T-helper 22 cell (primary cell): ENCODE measurements at regions not wholly inside any gene's neighbourhood (a gene's known extent, or its start where the extent isn't known, plus 50 kb on each side); places are given as distances from the start of the nearest gene placed in this dataset.
"Not testable (repeated sequence)": the region's sequence is repeated elsewhere in the genome, so short reads cannot be mapped to it uniquely, and the experiment has no call there.

Experiments used
- DNase-seq: peaks from one replicate; pipeline ENCODE4 v3.0.0-alpha.2; 2020; ENCODE audit warnings: low read depth

DNA sequence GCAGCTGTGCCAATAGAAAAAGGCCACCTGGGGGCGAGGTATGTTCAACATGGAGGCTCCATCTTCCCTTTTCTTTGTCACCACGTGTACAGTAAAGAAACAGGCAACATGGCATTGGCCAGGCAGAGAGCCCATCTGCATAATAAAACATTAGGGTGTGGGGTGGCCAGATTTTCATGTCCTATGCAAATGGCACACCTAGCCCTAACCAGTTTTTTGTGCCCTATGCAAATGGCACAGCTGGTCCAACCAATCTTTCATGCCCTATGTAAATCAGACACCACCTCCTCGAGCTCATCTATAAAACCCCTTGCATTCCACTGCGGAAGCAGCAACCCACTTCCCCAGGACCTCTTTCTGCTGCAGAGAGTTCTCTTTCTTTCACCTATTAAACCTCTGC, 149.1 kb upstream of the RGS6 start:
- no peak for DNase-seq

DNA sequence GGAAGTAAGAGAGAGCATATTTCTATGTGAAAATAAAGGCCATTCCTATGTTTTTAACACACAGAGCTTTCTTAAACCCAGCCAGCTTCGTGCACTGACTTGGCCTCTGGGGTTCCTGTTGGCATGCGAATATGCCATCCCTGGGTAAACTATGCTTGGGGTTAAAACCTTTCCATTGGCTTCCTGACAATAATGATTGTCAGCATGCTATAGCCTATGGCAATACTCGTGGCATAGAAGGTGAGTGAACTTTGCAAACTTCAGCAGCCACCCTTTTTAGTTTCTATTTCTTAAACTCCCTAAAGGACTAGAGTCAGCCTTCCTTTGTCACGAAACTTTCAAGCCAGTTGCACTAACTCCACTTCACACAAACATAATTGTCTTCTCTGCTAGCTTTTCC, 148.4 kb upstream of the RGS6 start:
- no peak for DNase-seq

- no peak for DNase-seq
Observed at GRCh38 chr14:71789005-71789404, 143.2 kb upstream of the RGS6 start.

- no peak for DNase-seq
Observed at GRCh38 chr14:71799841-71800240, 132.4 kb upstream of the RGS6 start.

DNA sequence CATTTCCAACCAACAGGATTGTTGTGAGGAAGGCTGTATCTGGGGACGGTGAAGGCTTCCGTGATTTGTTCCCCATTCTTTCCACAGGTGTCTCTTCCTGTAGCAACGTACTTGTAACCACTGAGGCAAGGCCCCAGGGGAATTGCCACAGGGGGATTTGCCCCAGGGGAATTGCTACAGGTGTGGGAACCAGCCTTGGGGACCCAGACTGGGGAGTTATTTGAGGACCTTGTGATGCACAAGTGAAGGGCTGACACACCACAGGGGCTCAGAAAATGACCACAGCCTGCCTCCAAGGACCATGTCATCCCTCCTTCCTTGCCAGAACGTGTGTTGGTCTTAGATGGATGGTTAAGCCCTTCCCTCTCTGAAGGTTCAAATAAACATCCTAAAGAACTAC, 131.4 kb upstream of the RGS6 start:
- no peak for DNase-seq

GRCh38 chr14:71803539-71804260, 128.5 kb upstream of the RGS6 start:
- DNase-seq, result no peak

DNA sequence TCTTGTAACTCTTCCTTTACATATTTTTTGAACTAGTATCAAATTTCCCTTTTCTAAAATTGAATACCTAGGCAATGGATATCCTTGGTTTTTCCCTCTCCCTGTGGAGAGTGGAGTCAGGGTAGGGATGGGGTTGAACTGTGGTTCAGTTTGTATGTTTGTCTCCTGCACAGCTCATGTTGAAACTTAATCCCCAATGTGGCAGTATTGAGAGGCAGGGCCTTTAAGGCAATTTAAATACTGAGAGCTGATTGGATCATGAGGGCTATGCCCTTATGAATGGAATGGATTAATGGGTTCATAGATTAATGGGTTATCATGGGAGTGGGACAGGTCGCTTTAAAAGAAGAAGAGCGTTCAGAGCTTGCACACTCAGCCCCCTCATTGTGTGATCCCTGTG, 127.2 kb upstream of the RGS6 start:
- DNase-seq, result no peak

- not testable (repeated sequence) for DNase-seq
Observed at GRCh38 chr14:71807049-71807448, 125.2 kb upstream of the RGS6 start.

- DNase-seq, result not testable (repeated sequence)
Observed at GRCh38 chr14:71810800-71811199, 121.4 kb upstream of the RGS6 start.

GRCh38 chr14:71812693-71813092, 119.5 kb upstream of the RGS6 start:
- DNase-seq, result no peak

GRCh38 chr14:71815110-71815509, 117.1 kb upstream of the RGS6 start:
- DNase-seq, result no peak

DNA sequence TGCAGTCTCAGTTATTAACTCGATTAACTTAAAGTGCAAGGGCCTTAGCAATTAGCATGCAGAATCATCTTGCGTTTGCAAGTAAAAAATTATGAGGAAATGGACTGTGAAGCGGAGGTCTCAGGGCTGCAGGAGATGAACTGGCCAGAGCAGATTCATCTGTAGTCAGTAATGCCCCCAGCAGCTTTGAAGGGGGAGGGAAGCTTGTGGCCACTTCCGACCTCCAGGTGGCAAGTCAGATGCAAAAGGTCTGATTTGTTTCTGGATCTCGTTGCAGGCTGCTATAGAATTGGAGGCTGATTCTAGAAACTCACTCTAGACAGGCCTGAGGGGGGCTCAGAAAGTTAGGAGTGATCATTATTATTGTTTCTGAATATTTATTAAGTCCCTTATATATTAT, 107.4 kb upstream of the RGS6 start:
- DNase-seq, result no peak

DNA sequence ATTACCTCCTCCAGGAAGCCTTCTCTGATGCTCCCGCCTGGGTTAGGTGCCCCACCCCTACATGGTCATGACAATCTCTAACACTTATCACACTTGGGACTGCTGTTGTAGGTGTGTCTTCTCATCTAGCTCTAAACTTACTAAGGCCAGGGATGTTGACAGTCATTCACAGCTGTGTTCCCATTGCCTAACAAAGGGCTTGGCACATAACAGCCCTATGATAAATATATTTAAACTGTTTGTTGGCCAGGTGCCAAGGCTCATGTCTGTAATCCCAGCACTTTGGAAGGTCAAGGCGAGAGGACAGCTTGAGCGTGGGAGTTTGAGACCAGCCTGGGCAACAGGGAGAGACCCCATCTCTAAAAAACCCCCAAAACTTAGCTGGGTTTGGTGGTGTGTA, 98.8 kb upstream of the RGS6 start:
- no peak for DNase-seq

GRCh38 chr14:71834284-71835204, 97.7 kb upstream of the RGS6 start:
- no peak for DNase-seq

GRCh38 chr14:71852181-71852580, 80.0 kb upstream of the RGS6 start:
- DNase-seq, result no peak

DNA sequence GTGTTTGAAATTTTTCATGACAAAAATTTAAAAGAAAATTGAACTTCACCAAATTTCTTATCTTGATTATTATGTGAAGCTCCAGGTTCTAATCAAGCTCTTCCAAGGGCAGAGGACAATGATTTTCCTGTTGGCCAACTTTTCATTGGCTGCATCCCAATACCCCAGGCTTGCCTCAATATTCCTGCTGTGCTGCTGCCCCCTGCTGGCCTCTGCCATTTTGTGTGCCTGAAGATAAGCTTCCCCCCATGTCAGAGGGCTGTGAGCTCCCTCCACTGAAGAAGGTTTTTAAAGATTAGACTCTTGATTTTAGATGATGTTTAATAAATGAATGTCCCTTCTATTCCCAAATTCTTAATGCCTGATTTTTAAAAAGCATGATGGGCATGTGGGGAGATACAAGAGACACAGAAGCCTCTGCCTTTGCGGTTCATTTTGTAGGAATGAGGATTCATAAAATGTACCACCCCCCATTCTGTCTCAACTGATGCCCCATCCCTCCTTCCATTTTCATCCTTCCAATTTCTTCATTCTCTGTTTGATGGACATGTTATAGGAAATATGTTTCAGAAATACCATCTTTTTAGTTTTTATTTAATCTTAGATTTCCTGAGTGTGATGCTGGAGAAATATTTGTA, 76.7 kb upstream of the RGS6 start:
- no peak for DNase-seq

GRCh38 chr14:71856199-71856919, 75.9 kb upstream of the RGS6 start:
- no peak for DNase-seq

DNA sequence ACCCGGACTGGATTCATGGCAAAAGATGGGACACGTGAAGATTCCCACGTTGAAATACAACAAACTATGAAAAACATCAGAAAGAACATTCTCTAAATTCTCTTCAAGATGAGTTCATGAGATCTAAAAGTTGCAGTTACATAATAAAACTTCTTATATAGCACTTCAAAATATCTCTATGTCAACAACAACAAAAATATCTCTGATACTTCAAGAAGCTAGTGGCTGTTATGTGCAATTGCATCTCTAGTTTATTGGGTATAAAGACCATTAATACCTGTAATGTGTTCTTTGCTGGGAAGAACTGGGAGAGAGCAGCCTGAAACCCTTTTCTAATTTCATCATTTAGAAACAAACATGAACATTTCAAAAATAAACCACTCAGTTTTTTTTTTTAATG, 69.2 kb upstream of the RGS6 start:
- DNase-seq, result no peak

- no peak for DNase-seq
Observed at GRCh38 chr14:71863766-71864165, 68.5 kb upstream of the RGS6 start.
